Endothelial cell of umbilical vein (primary cell): ENCODE measurements at regions not wholly inside any gene's neighbourhood (a gene's known extent, or its start where the extent isn't known, plus 50 kb on each side); places are given as distances from the start of the nearest gene placed in this dataset.

ENCODE experiments used
- EZH2 ChIP-seq: IDR thresholded peaks from 2 replicates; pipeline ENCODE4 v1.6.1; 2012; ENCODE audit warnings: borderline replicate concordance, low read depth, mild to moderate bottlenecking, moderate library complexity, low read length, inconsistent platforms; ENCODE audit not compliant: severe bottlenecking
- FOS ChIP-seq: IDR thresholded peaks from 2 replicates; pipeline ENCODE4 v1.6.1; 2011; ENCODE audit warnings: mild to moderate bottlenecking, low read length, moderate library complexity, borderline replicate concordance; ENCODE audit not compliant: insufficient read depth
- POLR2A ChIP-seq: IDR thresholded peaks from 2 replicates; pipeline ENCODE4 v1.6.1; 2012; ENCODE audit warnings: low read depth, mild to moderate bottlenecking, control low read depth, low read length
- POLR2AphosphoS5 ChIP-seq: IDR thresholded peaks from 2 replicates; pipeline ENCODE4 v1.6.1; 2012; ENCODE audit warnings: low read depth, mild to moderate bottlenecking, control low read depth, low read length, moderate library complexity; ENCODE audit not compliant: insufficient read depth
- TF ChIP-seq, protein P1 (sequence below), 2 donors: IDR thresholded peaks; 1 replicate in 1 of 2; 2 replicates in 1 of 2; pipeline ENCODE4 v1.5.1; 2011; ENCODE audit warnings: low read length in 2 of 2, mild to moderate bottlenecking in 2 of 2, moderate library complexity in 2 of 2, control low read depth in 1 of 2, inconsistent platforms in 1 of 2, low read depth in 1 of 2; ENCODE audit not compliant: insufficient read depth in 1 of 2; ENCODE audit errors: extremely low read depth in 1 of 2

DNA sequence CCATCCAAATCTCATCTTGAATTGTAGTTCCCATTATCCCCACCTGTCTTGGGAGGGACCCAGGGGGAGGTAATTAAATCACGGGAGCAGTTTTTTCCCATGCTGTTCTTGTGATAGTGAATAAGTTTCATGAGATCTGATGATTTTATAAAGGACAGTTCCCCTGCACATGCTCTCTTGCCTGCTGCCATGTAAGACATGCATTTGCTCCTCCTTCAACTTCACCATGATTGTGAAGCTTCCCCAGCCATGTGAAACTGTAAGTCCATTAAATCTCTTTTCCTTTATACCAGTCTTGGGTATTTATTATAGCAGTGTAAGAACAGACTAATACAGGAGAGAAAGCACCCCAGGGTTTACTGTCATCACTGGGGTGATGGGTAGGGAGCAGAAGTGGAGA, 220.4 kb upstream of the NUDT4 start:
- TF ChIP-seq POLR2A (no peak), EZH2 (no peak), POLR2AphosphoS5 (no peak), FOS (no peak)
- TF ChIP-seq, protein P1, sequence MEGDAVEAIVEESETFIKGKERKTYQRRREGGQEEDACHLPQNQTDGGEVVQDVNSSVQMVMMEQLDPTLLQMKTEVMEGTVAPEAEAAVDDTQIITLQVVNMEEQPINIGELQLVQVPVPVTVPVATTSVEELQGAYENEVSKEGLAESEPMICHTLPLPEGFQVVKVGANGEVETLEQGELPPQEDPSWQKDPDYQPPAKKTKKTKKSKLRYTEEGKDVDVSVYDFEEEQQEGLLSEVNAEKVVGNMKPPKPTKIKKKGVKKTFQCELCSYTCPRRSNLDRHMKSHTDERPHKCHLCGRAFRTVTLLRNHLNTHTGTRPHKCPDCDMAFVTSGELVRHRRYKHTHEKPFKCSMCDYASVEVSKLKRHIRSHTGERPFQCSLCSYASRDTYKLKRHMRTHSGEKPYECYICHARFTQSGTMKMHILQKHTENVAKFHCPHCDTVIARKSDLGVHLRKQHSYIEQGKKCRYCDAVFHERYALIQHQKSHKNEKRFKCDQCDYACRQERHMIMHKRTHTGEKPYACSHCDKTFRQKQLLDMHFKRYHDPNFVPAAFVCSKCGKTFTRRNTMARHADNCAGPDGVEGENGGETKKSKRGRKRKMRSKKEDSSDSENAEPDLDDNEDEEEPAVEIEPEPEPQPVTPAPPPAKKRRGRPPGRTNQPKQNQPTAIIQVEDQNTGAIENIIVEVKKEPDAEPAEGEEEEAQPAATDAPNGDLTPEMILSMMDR (IDR thresholded peaks at IDR 0.05; ENCODE audit: extremely low read depth in 1 of 2, insufficient read depth in 1 of 2, low read depth in 1 of 2, low read length in 2 of 2) = no peak
